Peyer's patch (tissue), 4 donors: ENCODE measurements at regions not wholly inside any gene's neighbourhood (a gene's known extent, or its start where the extent isn't known, plus 50 kb on each side); places are given as distances from the start of the nearest gene placed in this dataset.
"Not testable (repeated sequence)": the region's sequence is repeated elsewhere in the genome, so short reads cannot be mapped to it uniquely, and the experiment has no call there.

Source experiments
- POLR2A ChIP-seq, 2 donors: fragments of 450-650 bp; IDR thresholded peaks; one replicate each; pipeline ENCODE4 v1.5.1; 2017; ENCODE audit warnings: antibody characterized with exemption in 2 of 2, mild to moderate bottlenecking in 2 of 2, moderate library complexity in 2 of 2
- TF ChIP-seq, protein P1 (sequence below), 6 experiments: fragments of 450-650 bp in 4 of 6; fragments of 200-600 bp in 2 of 6; sonication (generic) in 1 of 6; IDR thresholded peaks; one replicate each; pipeline ENCODE4 v1.5.1; 2017 to 2019; ENCODE audit warnings: antibody characterized with exemption in 6 of 6, mild to moderate bottlenecking in 3 of 6, moderate library complexity in 1 of 6

DNA sequence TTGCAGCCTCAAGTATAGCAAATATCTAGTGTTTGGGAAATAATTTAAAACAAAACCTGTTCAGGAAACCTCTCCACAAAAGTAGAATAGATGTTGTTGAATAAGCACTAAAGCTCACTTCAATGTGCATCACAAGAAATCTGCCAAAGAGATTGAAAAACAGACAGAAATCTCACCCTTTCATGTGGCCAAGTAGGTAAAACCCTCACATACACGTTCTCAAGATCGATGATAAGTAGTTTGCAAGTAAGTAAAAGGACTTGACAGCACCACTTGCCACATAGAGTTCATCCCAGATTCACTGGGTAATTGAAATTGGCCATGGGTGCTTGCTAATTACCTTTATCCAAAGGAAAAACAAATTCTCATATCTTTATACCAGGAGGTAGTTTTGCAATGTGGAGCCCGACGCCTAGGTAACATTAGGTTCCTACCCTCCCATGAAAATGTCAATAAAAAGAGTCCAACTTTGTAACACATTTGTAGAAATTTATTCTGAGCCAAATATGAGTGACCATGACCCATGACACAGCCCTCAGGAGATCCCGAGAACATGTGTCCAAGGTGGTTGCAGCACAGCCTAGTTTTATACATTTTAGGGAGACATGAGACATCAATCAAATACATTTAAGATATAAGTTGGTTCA, 80.4 kb upstream of the ZNF658 start:
- TF ChIP-seq, protein P1, sequence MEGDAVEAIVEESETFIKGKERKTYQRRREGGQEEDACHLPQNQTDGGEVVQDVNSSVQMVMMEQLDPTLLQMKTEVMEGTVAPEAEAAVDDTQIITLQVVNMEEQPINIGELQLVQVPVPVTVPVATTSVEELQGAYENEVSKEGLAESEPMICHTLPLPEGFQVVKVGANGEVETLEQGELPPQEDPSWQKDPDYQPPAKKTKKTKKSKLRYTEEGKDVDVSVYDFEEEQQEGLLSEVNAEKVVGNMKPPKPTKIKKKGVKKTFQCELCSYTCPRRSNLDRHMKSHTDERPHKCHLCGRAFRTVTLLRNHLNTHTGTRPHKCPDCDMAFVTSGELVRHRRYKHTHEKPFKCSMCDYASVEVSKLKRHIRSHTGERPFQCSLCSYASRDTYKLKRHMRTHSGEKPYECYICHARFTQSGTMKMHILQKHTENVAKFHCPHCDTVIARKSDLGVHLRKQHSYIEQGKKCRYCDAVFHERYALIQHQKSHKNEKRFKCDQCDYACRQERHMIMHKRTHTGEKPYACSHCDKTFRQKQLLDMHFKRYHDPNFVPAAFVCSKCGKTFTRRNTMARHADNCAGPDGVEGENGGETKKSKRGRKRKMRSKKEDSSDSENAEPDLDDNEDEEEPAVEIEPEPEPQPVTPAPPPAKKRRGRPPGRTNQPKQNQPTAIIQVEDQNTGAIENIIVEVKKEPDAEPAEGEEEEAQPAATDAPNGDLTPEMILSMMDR (IDR thresholded peaks at IDR 0.05) = not testable (repeated sequence)
- TF ChIP-seq POLR2A (IDR thresholded peaks at IDR 0.05) = not testable (repeated sequence)
